ENCODE measurements at regions not wholly inside any gene's neighbourhood (a gene's known extent, or its start where the extent isn't known, plus 50 kb on each side); places are given as distances from the start of the nearest gene placed in this dataset.
"Not testable (repeated sequence)": the region's sequence is repeated elsewhere in the genome, so short reads cannot be mapped to it uniquely, and the experiment has no call there.

GRCh38 chr20:40880063-40880728 lies 148.4 kb upstream of the TOP1 start:
- intact Hi-C loops (cut with DNase I): no loop called here
- DNase-seq (ENCODE audit: low spot score): no peak

DNA sequence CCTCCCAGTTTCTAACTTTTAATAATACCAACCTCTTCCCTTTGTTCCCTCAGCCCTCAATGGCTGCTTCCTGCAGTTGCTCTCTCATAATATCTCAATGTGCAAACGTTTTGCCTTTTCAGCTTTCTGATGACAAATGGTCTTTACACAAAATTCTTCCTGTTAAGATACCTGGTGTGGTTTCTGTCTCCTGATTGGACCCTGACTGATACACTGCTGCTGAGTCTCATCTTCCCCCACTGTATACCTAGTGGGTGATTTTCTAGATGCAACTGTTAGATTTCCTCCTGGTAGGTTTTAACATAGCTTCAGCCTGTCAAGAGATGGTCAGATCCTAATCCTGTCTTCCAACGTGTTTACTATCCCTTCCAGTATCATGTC lies 147.9 kb upstream of the TOP1 start:
- no peak for DNase-seq (ENCODE audit: low spot score)
- intact Hi-C loops (cut with DNase I): no loop called here

- intact Hi-C loops (cut with DNase I): no loop called here
- DNase-seq (ENCODE audit: low spot score): no peak
Observed at GRCh38 chr20:40882152-40882551, 146.5 kb upstream of the TOP1 start.

DNA sequence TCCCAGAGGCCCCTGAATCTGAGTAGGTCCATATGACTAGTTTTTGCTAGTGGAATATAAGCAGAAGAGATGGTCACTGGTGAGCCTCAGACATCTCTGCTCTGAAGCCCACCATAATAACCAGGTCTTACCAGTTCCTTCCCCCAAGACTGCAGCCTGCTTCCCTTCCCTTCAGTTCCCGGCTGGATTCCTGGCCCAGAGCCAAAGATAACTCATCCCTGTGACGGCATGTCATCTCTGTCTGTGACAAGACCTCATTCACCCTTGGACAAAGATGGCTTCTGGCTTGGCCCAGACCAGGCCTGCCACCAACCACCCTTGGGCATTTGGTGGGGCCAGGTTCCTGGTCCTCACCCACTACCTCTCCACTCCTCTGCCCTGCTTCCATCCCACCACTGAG lies 145.5 kb upstream of the TOP1 start:
- intact Hi-C loops (cut with DNase I): no loop called here
- no peak for DNase-seq (ENCODE audit: low spot score)

- no peak for DNase-seq (ENCODE audit: low spot score)
- intact Hi-C loops (cut with DNase I): no loop called here
Observed at GRCh38 chr20:40887105-40887504, 141.5 kb upstream of the TOP1 start.

DNA sequence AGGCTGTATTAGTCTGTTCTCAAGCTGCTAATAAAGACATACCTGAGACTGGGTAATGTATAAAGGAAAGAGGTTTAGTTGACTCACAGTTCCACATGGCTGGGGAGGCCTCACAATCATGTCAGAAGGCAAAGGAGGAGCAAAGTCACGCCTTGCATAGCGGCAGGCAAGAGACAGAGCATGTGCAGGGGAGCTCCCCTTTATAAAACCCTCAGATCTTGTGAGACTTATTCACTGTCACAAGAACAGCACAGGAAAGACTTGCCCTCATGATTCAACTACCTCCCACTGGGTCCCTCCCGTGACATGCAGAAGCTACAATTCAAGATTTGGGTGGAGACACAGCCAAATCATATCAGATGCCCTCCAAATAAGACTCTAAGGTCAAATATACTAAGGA lies 139.4 kb upstream of the TOP1 start:
- DNase-seq (ENCODE audit: low spot score); intact Hi-C loops (cut with DNase I): not testable (repeated sequence)

- intact Hi-C loops (cut with DNase I): no loop called here
- DNase-seq (ENCODE audit: low spot score): no peak
Observed at GRCh38 chr20:40890181-40890580, 138.4 kb upstream of the TOP1 start.

- DNase-seq (ENCODE audit: low spot score): no peak
- intact Hi-C loops (cut with DNase I): no loop called here
Observed at GRCh38 chr20:40890635-40891034, 138.0 kb upstream of the TOP1 start.

- intact Hi-C loops (cut with DNase I): no loop called here
- no peak for DNase-seq (ENCODE audit: low spot score)
Observed at GRCh38 chr20:40891351-40891750, 137.3 kb upstream of the TOP1 start.

- no peak for DNase-seq (ENCODE audit: low spot score)
- intact Hi-C loops (cut with DNase I): no loop called here
Observed at GRCh38 chr20:40892642-40893041, 136.0 kb upstream of the TOP1 start.

- no peak for DNase-seq (ENCODE audit: low spot score)
- intact Hi-C loops (cut with DNase I): no loop called here
Observed at GRCh38 chr20:40893610-40894236, 134.9 kb upstream of the TOP1 start.

GRCh38 chr20:40894237-40894630 lies 134.4 kb upstream of the TOP1 start:
- no peak for DNase-seq (ENCODE audit: low spot score)
- intact Hi-C loops (cut with DNase I): no loop called here

GRCh38 chr20:40895182-40895581 lies 133.4 kb upstream of the TOP1 start:
- intact Hi-C loops (cut with DNase I): no loop called here
- DNase-seq (ENCODE audit: low spot score): no peak

GRCh38 chr20:40896814-40897700 lies 131.6 kb upstream of the TOP1 start:
- DNase-seq (ENCODE audit: low spot score): no peak
- intact Hi-C loops (cut with DNase I): no loop called here

- DNase-seq (ENCODE audit: low spot score): no peak
- intact Hi-C loops (cut with DNase I): no loop called here
Observed at GRCh38 chr20:40899344-40899743, 129.3 kb upstream of the TOP1 start.

GRCh38 chr20:40900666-40901215 lies 127.9 kb upstream of the TOP1 start:
- DNase-seq (ENCODE audit: low spot score): no peak
- intact Hi-C loops (cut with DNase I): no loop called here

DNA sequence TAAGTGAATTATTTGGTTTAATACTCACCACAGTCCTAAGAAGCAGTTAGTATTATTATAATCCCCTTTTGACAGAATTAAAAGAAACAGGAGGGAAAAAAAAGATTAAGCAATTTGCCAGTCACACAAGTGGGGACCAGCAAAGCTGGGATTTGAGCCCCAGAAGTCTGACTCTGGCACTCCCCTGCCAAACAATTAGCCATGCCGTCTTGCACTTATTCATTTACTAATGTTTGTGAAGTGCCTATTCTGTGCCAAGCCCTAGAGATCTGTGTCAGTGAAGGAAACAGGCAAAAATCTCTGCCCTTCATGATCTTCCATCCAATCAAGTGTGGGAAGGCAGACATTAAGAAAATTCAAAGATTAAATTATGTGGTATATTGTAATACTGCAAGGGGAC lies 126.0 kb upstream of the TOP1 start:
- intact Hi-C loops (cut with DNase I): no loop called here

DNA sequence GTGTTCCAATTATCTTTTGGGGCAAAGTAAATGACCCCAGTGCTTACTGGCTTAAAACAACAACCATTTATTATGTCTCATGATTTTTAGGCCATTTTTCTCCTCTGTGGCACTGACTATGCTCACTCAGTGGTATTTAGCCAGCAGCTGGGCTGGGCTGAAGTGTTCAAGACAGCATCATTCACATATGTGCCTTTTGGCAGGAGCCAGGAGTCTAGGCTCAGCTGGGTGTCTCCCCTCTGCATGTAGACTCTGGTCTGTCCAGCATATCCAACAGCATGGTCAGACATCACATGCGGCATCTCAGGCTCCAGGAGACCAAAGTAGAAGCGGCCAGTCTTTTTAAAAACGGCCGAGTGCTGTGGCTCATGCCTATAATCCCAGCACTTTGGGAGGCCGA lies 120.3 kb upstream of the TOP1 start:
- intact Hi-C loops (cut with DNase I): no loop called here
- no peak for DNase-seq (ENCODE audit: low spot score)

More for the DNA sequence above, 126.0 kb upstream of the TOP1 start:
- DNase-seq (ENCODE audit: low spot score): no peak

- intact Hi-C loops (cut with DNase I); DNase-seq (ENCODE audit: low spot score): not testable (repeated sequence)
Observed at GRCh38 chr20:40909489-40909888, 119.1 kb upstream of the TOP1 start.

GRCh38 chr20:40910436-40910835 lies 118.2 kb upstream of the TOP1 start:
- DNase-seq (ENCODE audit: low spot score); intact Hi-C loops (cut with DNase I): not testable (repeated sequence)

Measured in posterior vena cava (tissue), 2 donors.